ENCODE measurements at regions not wholly inside any gene's neighbourhood (a gene's known extent, or its start where the extent isn't known, plus 50 kb on each side); places are given as distances from the start of the nearest gene placed in this dataset.

DNA sequence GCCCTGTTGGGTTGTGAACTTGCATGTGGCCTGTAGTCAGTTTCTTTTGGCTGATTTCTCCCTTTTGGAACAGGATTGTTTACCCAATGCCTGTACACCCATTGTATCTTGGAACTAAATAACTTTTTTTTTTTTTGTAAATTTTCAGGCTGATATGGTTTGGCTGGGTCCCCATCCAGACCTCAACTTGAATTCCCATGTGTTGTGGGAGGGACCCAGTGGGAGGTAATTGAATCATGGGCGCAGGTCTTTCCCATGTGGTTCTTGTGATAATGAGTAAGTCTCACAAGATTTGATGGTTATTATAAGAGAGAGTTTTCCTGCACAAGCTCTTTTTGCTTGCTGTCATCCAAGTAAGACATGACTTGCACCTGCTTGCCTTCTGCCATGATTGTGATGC lies 253.8 kb upstream of the GBE1 start (continued):
- TF ChIP-seq, protein P1, sequence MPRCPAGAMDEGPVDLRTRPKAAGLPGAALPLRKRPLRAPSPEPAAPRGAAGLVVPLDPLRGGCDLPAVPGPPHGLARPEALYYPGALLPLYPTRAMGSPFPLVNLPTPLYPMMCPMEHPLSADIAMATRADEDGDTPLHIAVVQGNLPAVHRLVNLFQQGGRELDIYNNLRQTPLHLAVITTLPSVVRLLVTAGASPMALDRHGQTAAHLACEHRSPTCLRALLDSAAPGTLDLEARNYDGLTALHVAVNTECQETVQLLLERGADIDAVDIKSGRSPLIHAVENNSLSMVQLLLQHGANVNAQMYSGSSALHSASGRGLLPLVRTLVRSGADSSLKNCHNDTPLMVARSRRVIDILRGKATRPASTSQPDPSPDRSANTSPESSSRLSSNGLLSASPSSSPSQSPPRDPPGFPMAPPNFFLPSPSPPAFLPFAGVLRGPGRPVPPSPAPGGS (IDR thresholded peaks at IDR 0.05) = no peak

- no peak for TF ChIP-seq FOSL2 (IDR thresholded peaks at IDR 0.05)
- TF ChIP-seq FOSL2 (CRISPR knock-in tag; IDR thresholded peaks at IDR 0.05) = no peak
- TF ChIP-seq POLR2A (IDR thresholded peaks at IDR 0.05; ENCODE audit: low read length) = no peak
- TF ChIP-seq RAD21 (conservative IDR thresholded peaks at IDR 0.05 in 1 of 2, IDR thresholded peaks at IDR 0.05 in 1 of 2) = peak in 1 of 2 experiments; percentile 5; a peak in 1 of 5 replicates
- TF ChIP-seq, protein P2, sequence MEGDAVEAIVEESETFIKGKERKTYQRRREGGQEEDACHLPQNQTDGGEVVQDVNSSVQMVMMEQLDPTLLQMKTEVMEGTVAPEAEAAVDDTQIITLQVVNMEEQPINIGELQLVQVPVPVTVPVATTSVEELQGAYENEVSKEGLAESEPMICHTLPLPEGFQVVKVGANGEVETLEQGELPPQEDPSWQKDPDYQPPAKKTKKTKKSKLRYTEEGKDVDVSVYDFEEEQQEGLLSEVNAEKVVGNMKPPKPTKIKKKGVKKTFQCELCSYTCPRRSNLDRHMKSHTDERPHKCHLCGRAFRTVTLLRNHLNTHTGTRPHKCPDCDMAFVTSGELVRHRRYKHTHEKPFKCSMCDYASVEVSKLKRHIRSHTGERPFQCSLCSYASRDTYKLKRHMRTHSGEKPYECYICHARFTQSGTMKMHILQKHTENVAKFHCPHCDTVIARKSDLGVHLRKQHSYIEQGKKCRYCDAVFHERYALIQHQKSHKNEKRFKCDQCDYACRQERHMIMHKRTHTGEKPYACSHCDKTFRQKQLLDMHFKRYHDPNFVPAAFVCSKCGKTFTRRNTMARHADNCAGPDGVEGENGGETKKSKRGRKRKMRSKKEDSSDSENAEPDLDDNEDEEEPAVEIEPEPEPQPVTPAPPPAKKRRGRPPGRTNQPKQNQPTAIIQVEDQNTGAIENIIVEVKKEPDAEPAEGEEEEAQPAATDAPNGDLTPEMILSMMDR (IDR thresholded peaks at IDR 0.05) = peak; percentile 27; the same call in 1 of the 3 replicates
- no peak for TF ChIP-seq TP53 (CRISPR knock-in tag; IDR thresholded peaks at IDR 0.05)
- H3K9me3 ChIP-seq = no peaks in the 10 kb centered on the region
- H3K4me1 ChIP-seq = no peaks in the 10 kb centered on the region
- POLR2A ChIA-PET = no interaction called here
- CTCF ChIA-PET = no interaction called here
- H3K27ac ChIP-seq = no peak overlapping the region
- no peak overlapping the region for H3K4me3 ChIP-seq
- ATAC-seq (peak in 1 of 2 experiments; percentile 44; a peak in 1 of 6 replicates), DNase-seq (ENCODE audit: low read depth in 1 of 2, low spot score in 1 of 2) (no peak), FAIRE-seq (no peak)
- H3K4me2 ChIP-seq = no peak overlapping the region
Measured at GRCh38 chr3:82012775-82013174, 251.3 kb upstream of the GBE1 start.

GRCh38 chr3:82011336-82011735 lies 249.9 kb upstream of the GBE1 start:
- TF ChIP-seq ESRRA (IDR thresholded peaks at IDR 0.05; ENCODE audit: borderline replicate concordance, low read length) = no peak
- no peak for TF ChIP-seq TP53 (CRISPR knock-in tag; IDR thresholded peaks at IDR 0.05)
- TF ChIP-seq RARB (CRISPR knock-in tag; IDR thresholded peaks at IDR 0.05) = no peak
- H3K9me3 ChIP-seq = no peaks in the 10 kb centered on the region
- DNase-seq (ENCODE audit: low read depth in 1 of 2, low spot score in 1 of 2) = no peak
- H3K4me3 ChIP-seq = no peak overlapping the region
- ChIA-PET CTCF (no interaction called here), POLR2A (no interaction called here)
- H3K4me2 ChIP-seq = no peak overlapping the region
- no peaks in the 10 kb centered on the region for H3K4me1 ChIP-seq
- WGBS (ENCODE audit: missing lambda C conversion rate) = 22% methylated on average over 2 of the region's 2 CpGs
- no peak for ATAC-seq
- no peak overlapping the region for H3K27ac ChIP-seq
- no peak for FAIRE-seq

DNA sequence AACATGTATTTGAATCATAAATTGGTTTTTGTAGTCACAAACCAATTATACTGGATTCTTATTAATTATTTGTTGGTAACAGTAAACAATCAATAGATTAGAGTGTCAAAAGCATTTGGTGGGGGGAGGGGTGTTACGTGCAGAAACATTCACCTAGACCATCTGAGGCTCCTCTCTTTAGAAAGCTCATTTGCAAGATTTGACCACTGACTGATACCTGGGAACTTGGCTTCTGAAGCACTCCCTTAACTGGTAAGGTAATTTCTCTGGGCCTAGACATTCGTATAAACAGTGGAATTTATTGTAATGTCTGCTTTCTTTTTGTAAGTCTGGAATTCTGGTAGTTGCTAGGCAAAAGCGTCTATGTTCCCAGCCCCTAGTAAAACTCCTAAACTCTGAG lies 243.8 kb upstream of the GBE1 start:
- ChIA-PET POLR2A (no interaction called here), CTCF (no interaction called here)
- no peaks in the 10 kb centered on the region for H3K4me1 ChIP-seq
- FAIRE-seq = no peak
- WGBS (ENCODE audit: missing lambda C conversion rate) = 56% methylated on average over 3 of the region's 3 CpGs
- no peaks in the 10 kb centered on the region for H3K9me3 ChIP-seq
- no peak for DNase-seq (ENCODE audit: low read depth in 1 of 2, low spot score in 1 of 2)
- H3K4me3 ChIP-seq = no peak overlapping the region
- ATAC-seq = no peak
- no peak for TF ChIP-seq CHD2 (IDR thresholded peaks at IDR 0.05; ENCODE audit: low read length, partially characterized antibody)
- TF ChIP-seq RFX5 (IDR thresholded peaks at IDR 0.05) = no peak
- TF ChIP-seq GATA3 (IDR thresholded peaks at IDR 0.05; ENCODE audit: borderline replicate concordance) = no peak
- TF ChIP-seq HOXB13 (CRISPR knock-in tag; IDR thresholded peaks at IDR 0.05; ENCODE audit: low read depth) = no peak
- TF ChIP-seq ELK1 (IDR thresholded peaks at IDR 0.05; ENCODE audit: low read depth, low read length) = no peak
- no peak for TF ChIP-seq NFE2L2 (conservative IDR thresholded peaks at IDR 0.05; ENCODE audit: low read length)
- TF ChIP-seq E2F6 (IDR thresholded peaks at IDR 0.05; ENCODE audit: borderline replicate concordance, low read depth) = no peak
- TF ChIP-seq TFCP2L1 (CRISPR knock-in tag; IDR thresholded peaks at IDR 0.05) = no peak
- TF ChIP-seq SMC3 (IDR thresholded peaks at IDR 0.05) = no peak
- TF ChIP-seq, protein P2 (IDR thresholded peaks at IDR 0.05) = no peak
- TF ChIP-seq, protein P1 (IDR thresholded peaks at IDR 0.05) = no peak
- H3K27ac ChIP-seq = no peak overlapping the region
- no peak overlapping the region for H3K4me2 ChIP-seq
